ENCODE measurements at regions not wholly inside any gene's neighbourhood (a gene's known extent, or its start where the extent isn't known, plus 50 kb on each side); places are given as distances from the start of the nearest gene placed in this dataset.

DNA sequence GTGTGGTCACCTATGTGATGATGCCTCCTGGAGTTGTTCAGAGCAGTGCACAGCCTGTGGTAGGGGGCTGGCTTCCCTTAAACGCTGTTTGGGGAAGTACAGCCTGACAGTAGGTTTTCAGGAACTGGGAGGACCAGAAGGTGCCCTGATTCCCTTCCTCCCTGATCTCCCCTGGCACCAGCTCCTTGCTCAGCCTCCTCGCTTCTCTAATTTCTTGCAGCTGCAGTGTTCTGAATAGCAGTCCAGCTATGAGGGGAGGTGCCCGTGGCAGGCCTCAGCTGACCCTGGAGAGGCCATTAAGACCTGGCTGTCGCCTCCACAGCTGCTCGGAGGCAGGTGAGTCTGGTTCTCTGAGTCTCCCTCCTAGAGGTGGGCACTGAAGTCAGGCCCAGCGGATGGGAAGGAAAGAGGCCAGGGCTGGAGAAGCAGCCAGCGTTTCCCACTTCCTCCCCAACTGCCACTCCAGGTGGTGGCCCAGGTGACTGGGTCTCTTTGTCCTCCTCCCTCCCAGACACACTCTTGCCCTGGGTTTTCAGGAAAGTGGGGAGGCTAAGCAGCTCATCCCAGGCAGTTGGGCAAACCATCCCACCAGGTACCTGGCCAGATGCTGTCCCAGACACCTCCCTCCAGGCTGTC, 52.0 kb upstream of the RPL11 start:
- no peaks in the 10 kb centered on the region for H3K9me3 ChIP-seq (ENCODE audit: control insufficient read depth, insufficient read depth, low read depth, low read length)
- in situ Hi-C loops (cut with HindIII; ENCODE audit: low pct_unique_long_range_greater_than_20kb, low sequenced_read_pairs): no loop called here
- ChIA-PET POLR2A (no interaction called here), CTCF (no interaction called here)
- intact Hi-C loops (cut with micrococcal nuclease; ENCODE audit: unreplicated experiment): no loop called here
- H3K27me3 ChIP-seq (ENCODE audit: control insufficient read depth, insufficient read depth, low read length): no peaks in the 10 kb centered on the region
- no peak overlapping the region for H3K27ac ChIP-seq (ENCODE audit: low read length)
- H3K4me1 ChIP-seq (ENCODE audit: control insufficient read depth, insufficient read depth, low read length): peaks cover 3% of the 10 kb centered on the region; the same call in 1 of the 2 replicates
- no peak for DNase-seq (ENCODE audit: low read depth, low spot score)
- H3K36me3 ChIP-seq (ENCODE audit: control insufficient read depth, insufficient read depth, low read length): no peaks in the 10 kb centered on the region
- no TSS peak for BruUV-seq (replicated peaks)
- TF ChIP-seq, protein P1, sequence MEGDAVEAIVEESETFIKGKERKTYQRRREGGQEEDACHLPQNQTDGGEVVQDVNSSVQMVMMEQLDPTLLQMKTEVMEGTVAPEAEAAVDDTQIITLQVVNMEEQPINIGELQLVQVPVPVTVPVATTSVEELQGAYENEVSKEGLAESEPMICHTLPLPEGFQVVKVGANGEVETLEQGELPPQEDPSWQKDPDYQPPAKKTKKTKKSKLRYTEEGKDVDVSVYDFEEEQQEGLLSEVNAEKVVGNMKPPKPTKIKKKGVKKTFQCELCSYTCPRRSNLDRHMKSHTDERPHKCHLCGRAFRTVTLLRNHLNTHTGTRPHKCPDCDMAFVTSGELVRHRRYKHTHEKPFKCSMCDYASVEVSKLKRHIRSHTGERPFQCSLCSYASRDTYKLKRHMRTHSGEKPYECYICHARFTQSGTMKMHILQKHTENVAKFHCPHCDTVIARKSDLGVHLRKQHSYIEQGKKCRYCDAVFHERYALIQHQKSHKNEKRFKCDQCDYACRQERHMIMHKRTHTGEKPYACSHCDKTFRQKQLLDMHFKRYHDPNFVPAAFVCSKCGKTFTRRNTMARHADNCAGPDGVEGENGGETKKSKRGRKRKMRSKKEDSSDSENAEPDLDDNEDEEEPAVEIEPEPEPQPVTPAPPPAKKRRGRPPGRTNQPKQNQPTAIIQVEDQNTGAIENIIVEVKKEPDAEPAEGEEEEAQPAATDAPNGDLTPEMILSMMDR (IDR thresholded peaks at IDR 0.05): no peak
- TF ChIP-seq TCF7L2 (IDR thresholded peaks at IDR 0.05; ENCODE audit: low read depth, low read length) (no peak), POLR2AphosphoS5 (IDR thresholded peaks at IDR 0.05; ENCODE audit: low read depth, low read length) (no peak), SIN3A (IDR thresholded peaks at IDR 0.05; ENCODE audit: borderline replicate concordance, insufficient read depth, low read depth, low read length) (no peak)
- TF ChIP-seq, protein P2, sequence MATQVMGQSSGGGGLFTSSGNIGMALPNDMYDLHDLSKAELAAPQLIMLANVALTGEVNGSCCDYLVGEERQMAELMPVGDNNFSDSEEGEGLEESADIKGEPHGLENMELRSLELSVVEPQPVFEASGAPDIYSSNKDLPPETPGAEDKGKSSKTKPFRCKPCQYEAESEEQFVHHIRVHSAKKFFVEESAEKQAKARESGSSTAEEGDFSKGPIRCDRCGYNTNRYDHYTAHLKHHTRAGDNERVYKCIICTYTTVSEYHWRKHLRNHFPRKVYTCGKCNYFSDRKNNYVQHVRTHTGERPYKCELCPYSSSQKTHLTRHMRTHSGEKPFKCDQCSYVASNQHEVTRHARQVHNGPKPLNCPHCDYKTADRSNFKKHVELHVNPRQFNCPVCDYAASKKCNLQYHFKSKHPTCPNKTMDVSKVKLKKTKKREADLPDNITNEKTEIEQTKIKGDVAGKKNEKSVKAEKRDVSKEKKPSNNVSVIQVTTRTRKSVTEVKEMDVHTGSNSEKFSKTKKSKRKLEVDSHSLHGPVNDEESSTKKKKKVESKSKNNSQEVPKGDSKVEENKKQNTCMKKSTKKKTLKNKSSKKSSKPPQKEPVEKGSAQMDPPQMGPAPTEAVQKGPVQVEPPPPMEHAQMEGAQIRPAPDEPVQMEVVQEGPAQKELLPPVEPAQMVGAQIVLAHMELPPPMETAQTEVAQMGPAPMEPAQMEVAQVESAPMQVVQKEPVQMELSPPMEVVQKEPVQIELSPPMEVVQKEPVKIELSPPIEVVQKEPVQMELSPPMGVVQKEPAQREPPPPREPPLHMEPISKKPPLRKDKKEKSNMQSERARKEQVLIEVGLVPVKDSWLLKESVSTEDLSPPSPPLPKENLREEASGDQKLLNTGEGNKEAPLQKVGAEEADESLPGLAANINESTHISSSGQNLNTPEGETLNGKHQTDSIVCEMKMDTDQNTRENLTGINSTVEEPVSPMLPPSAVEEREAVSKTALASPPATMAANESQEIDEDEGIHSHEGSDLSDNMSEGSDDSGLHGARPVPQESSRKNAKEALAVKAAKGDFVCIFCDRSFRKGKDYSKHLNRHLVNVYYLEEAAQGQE (IDR thresholded peaks at IDR 0.05; ENCODE audit: insufficient read depth in 1 of 2, low read depth in 2 of 2, low read length in 1 of 2): no peak
- no peak for ATAC-seq
- no peak overlapping the region for H3K4me3 ChIP-seq (ENCODE audit: low read depth in 2 of 2, low read length in 2 of 2)

- intact Hi-C loops (cut with micrococcal nuclease; ENCODE audit: unreplicated experiment): no loop called here
- DNase-seq (ENCODE audit: low read depth, low spot score): no peak
- ChIA-PET POLR2A (no interaction called here), CTCF (interaction anchor here (0.6 to 3.1 kb wide), 2 partner anchors 94 to 164 kb away, joined by 3 to 68 read pairs; no protein-coding TSS in a partner anchor)
- H3K4me3 ChIP-seq (ENCODE audit: low read depth in 2 of 2, low read length in 2 of 2): no peak overlapping the region
- ATAC-seq: no peak
- peaks cover 3% of the 10 kb centered on the region; the same call in 1 of the 2 replicates for H3K4me1 ChIP-seq (ENCODE audit: control insufficient read depth, insufficient read depth, low read length)
- H3K36me3 ChIP-seq (ENCODE audit: control insufficient read depth, insufficient read depth, low read length): no peaks in the 10 kb centered on the region
- no peak overlapping the region for H3K27ac ChIP-seq (ENCODE audit: low read length)
- in situ Hi-C loops (cut with HindIII; ENCODE audit: low pct_unique_long_range_greater_than_20kb, low sequenced_read_pairs): no loop called here
- BruUV-seq (replicated peaks): no TSS peak
- no peaks in the 10 kb centered on the region for H3K9me3 ChIP-seq (ENCODE audit: control insufficient read depth, insufficient read depth, low read depth, low read length)
- H3K27me3 ChIP-seq (ENCODE audit: control insufficient read depth, insufficient read depth, low read length): no peaks in the 10 kb centered on the region
- TF ChIP-seq POLR2AphosphoS5 (IDR thresholded peaks at IDR 0.05; ENCODE audit: low read depth, low read length) (no peak), SIN3A (IDR thresholded peaks at IDR 0.05; ENCODE audit: borderline replicate concordance, insufficient read depth, low read depth, low read length) (no peak)
- TF ChIP-seq, protein P2 (IDR thresholded peaks at IDR 0.05; ENCODE audit: insufficient read depth in 1 of 2, low read depth in 2 of 2, low read length in 1 of 2): no peak
Observed at GRCh38 chr1:23638786-23639241, 52.8 kb upstream of the RPL11 start.
